H1 (cell line): ENCODE measurements at regions not wholly inside any gene's neighbourhood (a gene's known extent, or its start where the extent isn't known, plus 50 kb on each side); places are given as distances from the start of the nearest gene placed in this dataset.

Source experiments
- EZH2 ChIP-seq: fragments of 200-600 bp; sonication (generic); IDR thresholded peaks from 2 replicates; pipeline ENCODE4 v1.7.1; 2012; ENCODE audit warnings: low read depth, mild to moderate bottlenecking, moderate library complexity, low read length, inconsistent platforms; ENCODE audit not compliant: severe bottlenecking
- HDAC6 ChIP-seq: IDR thresholded peaks from one replicate; pipeline ENCODE4 v1.7.1; 2012; ENCODE audit warnings: low read depth, mild to moderate bottlenecking, inconsistent platforms, low read length, moderate library complexity
- POU5F1 ChIP-seq: IDR thresholded peaks from 2 replicates; pipeline ENCODE4 v1.6.1; 2011; ENCODE audit warnings: low read depth, mild to moderate bottlenecking, low read length, moderate library complexity
- RAD21 ChIP-seq, 2 experiments: IDR thresholded peaks in 1 of 2; conservative IDR thresholded peaks in 1 of 2; 2 replicates each; pipeline ENCODE4 v1.6.1; 2011; ENCODE audit warnings: low read depth in 2 of 2, low read length in 2 of 2, improper control_type of control experiment in 1 of 2, inconsistent platforms in 1 of 2, mild to moderate bottlenecking in 1 of 2, moderate library complexity in 1 of 2
- SIX5 ChIP-seq: IDR thresholded peaks from 2 replicates; pipeline ENCODE4 v1.6.1; 2011; ENCODE audit warnings: mild to moderate bottlenecking, low read depth, low read length
- SP1 ChIP-seq: IDR thresholded peaks from 2 replicates; pipeline ENCODE4 v1.6.1; 2011; ENCODE audit warnings: low read depth, low read length
- TF ChIP-seq, protein P1 (sequence below): fragments of 300-600 bp; sonication (generic); IDR thresholded peaks from 2 replicates; pipeline ENCODE4 v1.7.1; 2012; ENCODE audit warnings: low read length, moderate library complexity, mild to moderate bottlenecking, inconsistent platforms; ENCODE audit not compliant: insufficient replicate concordance

DNA sequence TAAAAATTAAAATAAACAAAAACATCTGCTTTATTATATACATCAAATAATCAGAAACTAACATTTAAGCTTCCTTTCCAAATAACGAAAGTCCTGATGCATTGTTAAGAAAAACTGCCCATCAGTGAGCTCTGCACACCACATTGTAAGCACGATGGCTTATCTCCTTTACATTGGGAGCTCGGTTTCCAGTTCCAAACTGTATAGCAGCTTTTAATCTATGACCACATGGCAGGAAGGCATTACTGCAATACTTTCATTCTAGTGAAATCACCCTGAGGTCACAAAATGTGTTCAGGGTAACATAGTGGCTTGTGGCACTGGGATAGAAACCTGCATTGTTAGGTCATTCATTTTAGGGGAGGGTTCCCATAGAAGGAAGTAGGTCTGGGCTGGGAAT is 146.3 kb downstream of the ZNF22 start (continued):
- TF ChIP-seq, protein P1, sequence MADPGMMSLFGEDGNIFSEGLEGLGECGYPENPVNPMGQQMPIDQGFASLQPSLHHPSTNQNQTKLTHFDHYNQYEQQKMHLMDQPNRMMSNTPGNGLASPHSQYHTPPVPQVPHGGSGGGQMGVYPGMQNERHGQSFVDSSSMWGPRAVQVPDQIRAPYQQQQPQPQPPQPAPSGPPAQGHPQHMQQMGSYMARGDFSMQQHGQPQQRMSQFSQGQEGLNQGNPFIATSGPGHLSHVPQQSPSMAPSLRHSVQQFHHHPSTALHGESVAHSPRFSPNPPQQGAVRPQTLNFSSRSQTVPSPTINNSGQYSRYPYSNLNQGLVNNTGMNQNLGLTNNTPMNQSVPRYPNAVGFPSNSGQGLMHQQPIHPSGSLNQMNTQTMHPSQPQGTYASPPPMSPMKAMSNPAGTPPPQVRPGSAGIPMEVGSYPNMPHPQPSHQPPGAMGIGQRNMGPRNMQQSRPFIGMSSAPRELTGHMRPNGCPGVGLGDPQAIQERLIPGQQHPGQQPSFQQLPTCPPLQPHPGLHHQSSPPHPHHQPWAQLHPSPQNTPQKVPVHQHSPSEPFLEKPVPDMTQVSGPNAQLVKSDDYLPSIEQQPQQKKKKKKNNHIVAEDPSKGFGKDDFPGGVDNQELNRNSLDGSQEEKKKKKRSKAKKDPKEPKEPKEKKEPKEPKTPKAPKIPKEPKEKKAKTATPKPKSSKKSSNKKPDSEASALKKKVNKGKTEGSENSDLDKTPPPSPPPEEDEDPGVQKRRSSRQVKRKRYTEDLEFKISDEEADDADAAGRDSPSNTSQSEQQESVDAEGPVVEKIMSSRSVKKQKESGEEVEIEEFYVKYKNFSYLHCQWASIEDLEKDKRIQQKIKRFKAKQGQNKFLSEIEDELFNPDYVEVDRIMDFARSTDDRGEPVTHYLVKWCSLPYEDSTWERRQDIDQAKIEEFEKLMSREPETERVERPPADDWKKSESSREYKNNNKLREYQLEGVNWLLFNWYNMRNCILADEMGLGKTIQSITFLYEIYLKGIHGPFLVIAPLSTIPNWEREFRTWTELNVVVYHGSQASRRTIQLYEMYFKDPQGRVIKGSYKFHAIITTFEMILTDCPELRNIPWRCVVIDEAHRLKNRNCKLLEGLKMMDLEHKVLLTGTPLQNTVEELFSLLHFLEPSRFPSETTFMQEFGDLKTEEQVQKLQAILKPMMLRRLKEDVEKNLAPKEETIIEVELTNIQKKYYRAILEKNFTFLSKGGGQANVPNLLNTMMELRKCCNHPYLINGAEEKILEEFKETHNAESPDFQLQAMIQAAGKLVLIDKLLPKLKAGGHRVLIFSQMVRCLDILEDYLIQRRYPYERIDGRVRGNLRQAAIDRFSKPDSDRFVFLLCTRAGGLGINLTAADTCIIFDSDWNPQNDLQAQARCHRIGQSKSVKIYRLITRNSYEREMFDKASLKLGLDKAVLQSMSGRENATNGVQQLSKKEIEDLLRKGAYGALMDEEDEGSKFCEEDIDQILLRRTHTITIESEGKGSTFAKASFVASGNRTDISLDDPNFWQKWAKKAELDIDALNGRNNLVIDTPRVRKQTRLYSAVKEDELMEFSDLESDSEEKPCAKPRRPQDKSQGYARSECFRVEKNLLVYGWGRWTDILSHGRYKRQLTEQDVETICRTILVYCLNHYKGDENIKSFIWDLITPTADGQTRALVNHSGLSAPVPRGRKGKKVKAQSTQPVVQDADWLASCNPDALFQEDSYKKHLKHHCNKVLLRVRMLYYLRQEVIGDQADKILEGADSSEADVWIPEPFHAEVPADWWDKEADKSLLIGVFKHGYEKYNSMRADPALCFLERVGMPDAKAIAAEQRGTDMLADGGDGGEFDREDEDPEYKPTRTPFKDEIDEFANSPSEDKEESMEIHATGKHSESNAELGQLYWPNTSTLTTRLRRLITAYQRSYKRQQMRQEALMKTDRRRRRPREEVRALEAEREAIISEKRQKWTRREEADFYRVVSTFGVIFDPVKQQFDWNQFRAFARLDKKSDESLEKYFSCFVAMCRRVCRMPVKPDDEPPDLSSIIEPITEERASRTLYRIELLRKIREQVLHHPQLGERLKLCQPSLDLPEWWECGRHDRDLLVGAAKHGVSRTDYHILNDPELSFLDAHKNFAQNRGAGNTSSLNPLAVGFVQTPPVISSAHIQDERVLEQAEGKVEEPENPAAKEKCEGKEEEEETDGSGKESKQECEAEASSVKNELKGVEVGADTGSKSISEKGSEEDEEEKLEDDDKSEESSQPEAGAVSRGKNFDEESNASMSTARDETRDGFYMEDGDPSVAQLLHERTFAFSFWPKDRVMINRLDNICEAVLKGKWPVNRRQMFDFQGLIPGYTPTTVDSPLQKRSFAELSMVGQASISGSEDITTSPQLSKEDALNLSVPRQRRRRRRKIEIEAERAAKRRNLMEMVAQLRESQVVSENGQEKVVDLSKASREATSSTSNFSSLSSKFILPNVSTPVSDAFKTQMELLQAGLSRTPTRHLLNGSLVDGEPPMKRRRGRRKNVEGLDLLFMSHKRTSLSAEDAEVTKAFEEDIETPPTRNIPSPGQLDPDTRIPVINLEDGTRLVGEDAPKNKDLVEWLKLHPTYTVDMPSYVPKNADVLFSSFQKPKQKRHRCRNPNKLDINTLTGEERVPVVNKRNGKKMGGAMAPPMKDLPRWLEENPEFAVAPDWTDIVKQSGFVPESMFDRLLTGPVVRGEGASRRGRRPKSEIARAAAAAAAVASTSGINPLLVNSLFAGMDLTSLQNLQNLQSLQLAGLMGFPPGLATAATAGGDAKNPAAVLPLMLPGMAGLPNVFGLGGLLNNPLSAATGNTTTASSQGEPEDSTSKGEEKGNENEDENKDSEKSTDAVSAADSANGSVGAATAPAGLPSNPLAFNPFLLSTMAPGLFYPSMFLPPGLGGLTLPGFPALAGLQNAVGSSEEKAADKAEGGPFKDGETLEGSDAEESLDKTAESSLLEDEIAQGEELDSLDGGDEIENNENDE = no peak
- TF ChIP-seq SIX5 = no peak
- TF ChIP-seq SP1 = no peak
- no peak for TF ChIP-seq HDAC6
- TF ChIP-seq RAD21 (IDR thresholded peaks at IDR 0.05 in 1 of 2, conservative IDR thresholded peaks at IDR 0.05 in 1 of 2; ENCODE audit: low read depth in 2 of 2, low read length in 2 of 2) = no peak
- no peak for TF ChIP-seq EZH2
- no peak for TF ChIP-seq POU5F1
- TF ChIP-seq, all 59 proteins: peak for 0
